Right atrium auricular region (tissue), 2 donors: ENCODE measurements at regions not wholly inside any gene's neighbourhood (a gene's known extent, or its start where the extent isn't known, plus 50 kb on each side); places are given as distances from the start of the nearest gene placed in this dataset.

Experiments used
- DNase-seq: peaks from one replicate; pipeline ENCODE4 v3.0.0-alpha.2; 2019; ENCODE audit warnings: low spot score
- H3K27ac ChIP-seq, 2 donors: fragments of 200-600 bp; sonication (generic); 1 replicate in 1 of 2; 2 replicates in 1 of 2; pipeline ENCODE4 v1.5.1; 2016 to 2019
- H3K27me3 ChIP-seq, 2 donors: fragments of 200-600 bp; sonication (generic); one replicate each; pipeline versions ENCODE4 v1.5.1 to v1.6.0; 2017 to 2019
- H3K36me3 ChIP-seq: fragments of 200-600 bp; sonication (generic); one replicate; pipeline ENCODE4 v1.5.1; 2016
- H3K4me1 ChIP-seq, 2 donors: fragments of 200-600 bp; sonication (generic); one replicate each; pipeline versions ENCODE4 v1.5.1 to v1.6.0; 2017 to 2019
- H3K4me3 ChIP-seq, 2 donors: fragments of 200-600 bp; sonication (generic); 1 replicate in 1 of 2; 2 replicates in 1 of 2; pipeline ENCODE4 v1.5.1; 2017 to 2019; ENCODE audit warnings: mild to moderate bottlenecking in 1 of 2, moderate library complexity in 1 of 2
- H3K9me3 ChIP-seq, 2 donors: fragments of 200-600 bp; sonication (generic); one replicate each; pipeline ENCODE4 v1.5.1; 2019
- TF ChIP-seq, protein P1 (sequence below), 2 donors: fragments of 200-600 bp; sonication (generic); IDR thresholded peaks; one replicate each; pipeline ENCODE4 v1.5.1; 2019; ENCODE audit warnings: antibody characterized with exemption in 2 of 2

DNA sequence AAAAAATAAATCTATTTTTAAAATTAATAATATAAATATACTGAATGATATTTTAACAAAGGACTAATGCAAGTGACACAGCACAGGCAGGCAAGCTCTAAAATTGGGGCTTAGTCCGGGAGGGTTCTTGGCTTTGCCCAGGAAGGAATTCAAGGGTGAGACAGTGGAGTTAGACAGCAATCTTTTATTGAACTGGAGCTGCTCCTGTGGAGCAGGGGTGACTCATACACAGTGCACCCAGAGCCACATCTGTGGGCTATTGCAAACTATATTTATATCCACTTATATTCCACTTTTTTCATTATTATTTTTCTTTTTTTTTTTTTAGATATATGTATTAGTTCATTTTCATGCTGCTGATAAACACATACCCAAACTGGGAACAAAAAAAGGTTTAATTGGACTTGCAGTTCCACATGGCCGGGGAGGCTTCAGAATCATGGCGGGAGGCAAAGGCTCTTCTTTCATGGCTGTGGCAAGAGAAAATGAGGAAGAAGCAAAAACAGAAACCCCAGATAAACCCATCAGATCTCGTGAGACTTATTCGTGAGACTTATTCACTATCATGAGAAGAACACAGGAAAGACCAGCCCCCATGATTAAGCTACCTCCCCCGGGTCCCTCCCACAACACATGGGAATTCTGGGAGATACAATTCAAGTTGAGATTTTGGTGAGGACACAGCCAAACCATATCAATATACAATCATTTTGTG, 437.1 kb downstream of the BCL11A start:
- DNase-seq = no peak
- Histone ChIP-seq H3K4me3 (no peak overlapping the region), H3K4me1 (no peaks in the 10 kb centered on the region), H3K9me3 (peaks cover 0 to 11% of the 10 kb centered on the region in 2 donors), H3K27ac (no peak overlapping the region), H3K36me3 (no peaks in the 10 kb centered on the region), H3K27me3 (no peaks in the 10 kb centered on the region)
- TF ChIP-seq, protein P1, sequence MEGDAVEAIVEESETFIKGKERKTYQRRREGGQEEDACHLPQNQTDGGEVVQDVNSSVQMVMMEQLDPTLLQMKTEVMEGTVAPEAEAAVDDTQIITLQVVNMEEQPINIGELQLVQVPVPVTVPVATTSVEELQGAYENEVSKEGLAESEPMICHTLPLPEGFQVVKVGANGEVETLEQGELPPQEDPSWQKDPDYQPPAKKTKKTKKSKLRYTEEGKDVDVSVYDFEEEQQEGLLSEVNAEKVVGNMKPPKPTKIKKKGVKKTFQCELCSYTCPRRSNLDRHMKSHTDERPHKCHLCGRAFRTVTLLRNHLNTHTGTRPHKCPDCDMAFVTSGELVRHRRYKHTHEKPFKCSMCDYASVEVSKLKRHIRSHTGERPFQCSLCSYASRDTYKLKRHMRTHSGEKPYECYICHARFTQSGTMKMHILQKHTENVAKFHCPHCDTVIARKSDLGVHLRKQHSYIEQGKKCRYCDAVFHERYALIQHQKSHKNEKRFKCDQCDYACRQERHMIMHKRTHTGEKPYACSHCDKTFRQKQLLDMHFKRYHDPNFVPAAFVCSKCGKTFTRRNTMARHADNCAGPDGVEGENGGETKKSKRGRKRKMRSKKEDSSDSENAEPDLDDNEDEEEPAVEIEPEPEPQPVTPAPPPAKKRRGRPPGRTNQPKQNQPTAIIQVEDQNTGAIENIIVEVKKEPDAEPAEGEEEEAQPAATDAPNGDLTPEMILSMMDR (IDR thresholded peaks at IDR 0.05) = no peak

DNA sequence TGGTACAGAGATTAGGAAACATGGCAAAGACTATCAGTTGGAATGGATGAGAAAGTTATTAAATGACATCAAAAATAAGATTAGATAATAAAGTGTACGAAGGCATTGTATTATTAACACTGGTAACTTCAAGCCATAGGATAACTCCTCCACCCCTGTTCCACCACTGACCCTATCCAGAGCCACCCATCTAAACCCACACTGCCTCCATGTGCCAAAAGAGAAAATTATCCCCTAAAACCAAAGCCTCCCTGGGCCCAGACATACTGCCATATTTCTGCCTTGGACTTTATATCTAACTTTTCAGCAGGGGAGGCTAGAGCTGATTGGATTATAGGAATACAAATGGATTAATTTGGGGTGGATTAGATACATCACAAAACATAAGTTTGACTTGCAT, 443.7 kb downstream of the BCL11A start:
- no peaks in the 10 kb centered on the region for H3K9me3 ChIP-seq
- no peak overlapping the region for H3K27ac ChIP-seq
- DNase-seq = no peak
- H3K27me3 ChIP-seq = no peaks in the 10 kb centered on the region
- no peak overlapping the region for H3K4me3 ChIP-seq
- no peaks in the 10 kb centered on the region for H3K4me1 ChIP-seq
- TF ChIP-seq, protein P1 (IDR thresholded peaks at IDR 0.05) = no peak
- H3K36me3 ChIP-seq = no peaks in the 10 kb centered on the region

DNA sequence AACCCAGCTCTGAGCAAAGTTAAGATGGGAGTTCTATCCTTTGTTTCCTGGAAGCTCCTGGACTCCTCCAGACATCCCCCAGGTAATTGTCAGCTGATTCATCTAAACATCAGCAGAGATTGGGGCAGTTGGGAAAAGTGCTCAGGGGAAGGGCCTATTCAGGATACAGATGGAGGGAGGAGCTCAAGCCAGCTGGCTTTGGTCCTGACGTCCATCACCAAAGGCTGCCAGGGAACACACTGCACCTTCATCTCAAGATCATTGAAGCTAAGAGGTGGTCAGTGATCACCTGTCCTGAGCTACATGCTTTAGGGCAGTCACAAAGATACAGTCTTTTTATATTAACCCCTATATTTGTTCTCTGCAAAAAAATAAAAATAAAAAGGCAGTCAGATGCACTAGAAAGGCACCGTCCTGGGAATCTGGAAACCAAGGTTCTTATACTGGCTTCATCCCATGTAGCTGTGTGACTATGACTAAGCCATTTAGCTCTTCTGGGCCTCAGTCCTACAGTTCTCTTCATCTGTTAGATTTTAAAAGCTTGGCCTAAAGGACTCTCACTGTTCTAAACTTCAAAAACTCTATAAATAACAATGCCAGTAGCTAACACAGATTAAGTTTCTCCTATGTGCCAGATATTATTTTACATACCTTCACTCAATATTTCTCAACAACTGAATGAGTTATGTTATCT, 446.5 kb downstream of the BCL11A start:
- no peaks in the 10 kb centered on the region for H3K27me3 ChIP-seq
- no peak for DNase-seq
- no peaks in the 10 kb centered on the region for H3K36me3 ChIP-seq
- TF ChIP-seq, protein P1 (IDR thresholded peaks at IDR 0.05) = no peak
- no peak overlapping the region for H3K4me3 ChIP-seq
- no peaks in the 10 kb centered on the region for H3K9me3 ChIP-seq
- no peak overlapping the region for H3K27ac ChIP-seq
- no peaks in the 10 kb centered on the region for H3K4me1 ChIP-seq

DNA sequence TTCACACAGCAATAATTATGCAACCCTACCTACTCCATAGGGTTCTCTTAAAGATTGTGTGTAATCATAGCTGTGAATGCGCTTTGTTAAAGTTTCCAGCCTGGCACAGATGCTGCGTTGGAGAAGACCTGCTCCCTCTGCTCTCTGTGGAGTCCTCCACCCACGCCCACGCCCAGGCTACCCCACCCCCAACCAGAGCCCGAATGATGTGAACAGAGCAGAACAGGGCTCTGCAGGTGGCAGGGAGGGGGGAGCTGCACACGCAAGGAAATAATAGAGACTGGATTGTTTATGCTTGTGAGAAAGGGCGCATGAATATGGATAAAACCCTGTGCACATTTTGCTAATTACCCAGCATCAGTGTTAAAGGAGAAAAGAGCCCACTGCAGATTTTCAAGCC, 447.5 kb downstream of the BCL11A start:
- Histone ChIP-seq H3K9me3 (no peaks in the 10 kb centered on the region), H3K4me3 (no peak overlapping the region), H3K27ac (no peak overlapping the region), H3K36me3 (no peaks in the 10 kb centered on the region), H3K4me1 (no peaks in the 10 kb centered on the region), H3K27me3 (no peaks in the 10 kb centered on the region)
- no peak for DNase-seq
- TF ChIP-seq, protein P1 (IDR thresholded peaks at IDR 0.05) = no peak

DNA sequence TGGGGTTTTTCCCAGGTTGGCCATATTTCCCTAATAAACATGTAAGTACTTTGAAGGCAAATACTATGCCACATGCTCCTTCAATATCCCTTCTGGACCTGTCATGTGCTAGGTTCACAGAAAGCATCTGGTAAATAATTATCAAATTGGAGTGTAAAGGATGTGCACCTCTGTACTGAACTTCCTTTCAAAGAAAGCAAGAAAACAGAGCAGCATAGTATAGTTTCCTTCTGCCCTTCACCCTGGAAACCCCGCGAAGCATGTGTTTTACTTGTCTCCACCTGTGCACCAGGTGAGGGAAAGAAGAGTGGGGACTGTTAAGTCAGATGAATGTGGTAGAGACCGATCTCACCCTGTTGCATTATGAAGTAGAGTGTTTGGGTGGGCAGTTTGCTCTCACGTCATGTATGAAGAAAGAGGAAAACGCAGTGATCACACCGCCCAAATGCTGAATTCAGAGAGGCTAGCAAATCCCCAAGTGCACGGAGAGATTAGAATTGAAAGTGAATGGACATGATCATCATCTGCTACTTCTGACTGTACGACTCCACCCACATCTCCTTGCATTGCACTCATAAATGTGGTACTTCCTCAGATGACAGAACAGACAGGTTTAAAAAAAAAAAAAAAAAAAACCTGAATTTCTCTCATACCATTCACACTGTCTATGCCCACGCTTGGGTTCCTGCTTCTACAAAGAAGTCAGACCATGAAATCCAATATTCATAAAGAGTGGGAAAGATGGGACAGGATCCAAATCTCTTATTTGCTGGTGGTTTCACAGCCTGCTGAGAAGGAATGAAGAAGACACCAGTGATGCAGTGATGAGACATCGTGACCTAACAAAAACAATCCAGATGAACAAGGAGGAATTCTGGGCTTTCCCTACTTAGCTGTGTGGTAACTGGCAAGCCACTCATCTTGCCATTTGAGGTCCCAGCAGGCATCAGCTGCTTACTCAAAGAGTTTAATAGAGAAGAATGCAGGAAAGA, 448.6 kb downstream of the BCL11A start:
- TF ChIP-seq, protein P1 (IDR thresholded peaks at IDR 0.05) = no peak
- no peak overlapping the region for H3K4me3 ChIP-seq
- H3K36me3 ChIP-seq = no peaks in the 10 kb centered on the region
- H3K27me3 ChIP-seq = no peaks in the 10 kb centered on the region
- H3K4me1 ChIP-seq = no peaks in the 10 kb centered on the region
- no peak overlapping the region for H3K27ac ChIP-seq
- no peak for DNase-seq
- H3K9me3 ChIP-seq = no peaks in the 10 kb centered on the region
